HG02678 (cell line): ENCODE measurements at regions not wholly inside any gene's neighbourhood (a gene's known extent, or its start where the extent isn't known, plus 50 kb on each side); places are given as distances from the start of the nearest gene placed in this dataset.

Experiments
- ATAC-seq: cut with Tn5 transposase; IDR thresholded peaks from one replicate; pipeline ENCODE4 v1.9.1; 2021; ENCODE audit warnings: mild to moderate bottlenecking, moderate library complexity; ENCODE audit not compliant: unreplicated experiment

DNA sequence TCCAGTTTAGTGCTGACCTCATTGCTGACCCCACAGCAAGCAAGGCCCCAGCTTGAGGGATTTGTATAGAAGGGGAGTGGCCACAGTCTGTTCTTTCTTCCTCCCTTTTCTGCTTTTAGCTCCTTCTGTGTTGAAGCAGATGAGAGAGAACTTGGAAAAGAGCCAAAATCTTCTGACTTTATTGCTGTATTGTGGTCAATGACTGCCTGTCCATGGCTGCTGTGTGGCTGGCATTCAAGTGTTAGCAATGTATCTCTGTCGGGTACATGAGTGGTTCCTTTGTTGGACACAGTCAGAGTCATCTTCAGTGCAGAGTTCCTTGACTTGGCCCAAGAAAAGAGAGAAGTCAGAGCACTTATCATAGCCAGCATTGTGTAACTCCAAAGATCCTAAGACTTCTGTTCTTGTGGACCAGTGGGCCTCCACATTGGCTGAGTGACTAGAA is 154.1 kb downstream of the LRRC70 start:
- ATAC-seq, result no peak

DNA sequence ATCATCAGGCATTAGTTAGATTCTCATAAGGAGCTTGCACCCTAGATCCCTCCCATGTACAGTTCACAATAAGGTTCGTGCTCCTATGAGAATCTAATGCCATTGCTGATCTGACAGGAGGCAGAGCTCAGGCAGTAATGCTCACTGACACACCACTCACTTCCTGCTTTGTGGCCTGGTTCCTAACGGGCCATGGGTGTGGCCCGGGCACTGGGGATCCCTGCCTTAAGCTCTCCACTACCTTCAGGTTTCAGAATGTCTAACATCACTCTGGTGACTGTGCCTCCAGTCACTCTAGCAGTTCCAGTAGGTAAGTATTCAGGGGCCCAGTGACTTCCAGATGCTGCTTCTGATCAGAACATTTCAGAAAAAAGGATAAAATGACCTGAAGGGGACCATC is 152.4 kb downstream of the LRRC70 start:
- no peak for ATAC-seq

DNA sequence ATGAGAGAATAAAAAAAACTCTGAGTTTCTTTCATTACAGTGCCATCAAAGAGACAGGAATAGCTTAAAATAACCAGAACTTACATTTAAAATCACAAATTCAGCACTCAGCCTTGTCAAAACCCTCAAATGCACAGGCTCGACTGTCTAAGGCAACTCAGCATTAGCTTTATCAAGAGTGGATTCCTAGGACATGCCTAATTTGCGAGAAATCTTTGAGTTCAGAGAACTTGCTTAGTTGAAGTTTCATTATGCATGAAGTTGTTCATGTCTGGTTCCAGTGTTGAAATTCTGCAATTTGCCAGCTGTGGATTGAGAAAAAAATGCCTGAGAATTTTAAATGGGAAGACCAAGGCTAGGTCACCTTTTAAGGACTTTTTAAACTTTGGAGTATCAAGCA is 151.1 kb downstream of the LRRC70 start:
- no peak for ATAC-seq

DNA sequence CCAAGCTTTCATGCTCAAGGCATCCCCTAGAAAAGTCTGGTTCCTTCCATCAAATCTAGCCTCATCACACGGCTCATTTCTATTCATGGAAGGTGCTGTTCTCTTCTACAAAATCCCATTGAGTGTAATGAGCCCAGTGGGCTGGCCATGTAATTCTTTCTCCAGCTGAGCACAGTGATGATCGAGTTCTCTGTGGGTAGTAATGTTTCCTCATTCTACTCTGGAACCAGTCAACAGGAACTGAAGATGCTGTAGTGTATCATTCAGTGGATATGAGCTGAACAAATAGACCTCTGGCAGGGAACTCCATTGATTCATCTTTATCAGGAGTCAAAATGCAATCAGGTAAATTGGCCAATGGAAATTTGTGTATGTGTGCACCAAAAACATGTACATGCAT is 149.2 kb downstream of the LRRC70 start:
- no peak for ATAC-seq

DNA sequence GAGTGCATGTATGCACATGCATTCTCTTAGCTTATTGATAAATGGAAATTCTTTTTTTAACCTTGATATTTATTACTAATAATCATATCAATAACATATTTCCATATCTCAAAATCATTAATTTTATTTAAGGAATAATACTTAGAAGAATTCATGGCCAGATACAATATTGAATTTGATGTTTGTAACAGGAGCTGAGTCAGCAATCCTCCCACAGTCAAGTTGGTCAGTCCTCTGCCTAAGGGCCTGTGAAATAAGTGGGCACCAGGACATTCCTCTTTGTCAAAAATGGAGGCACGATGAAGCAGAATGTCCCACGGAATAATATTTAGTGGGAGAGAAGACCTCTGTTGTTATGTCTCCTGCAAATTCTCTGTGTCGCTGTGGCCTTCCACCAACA is 148.6 kb downstream of the LRRC70 start:
- no peak for ATAC-seq

DNA sequence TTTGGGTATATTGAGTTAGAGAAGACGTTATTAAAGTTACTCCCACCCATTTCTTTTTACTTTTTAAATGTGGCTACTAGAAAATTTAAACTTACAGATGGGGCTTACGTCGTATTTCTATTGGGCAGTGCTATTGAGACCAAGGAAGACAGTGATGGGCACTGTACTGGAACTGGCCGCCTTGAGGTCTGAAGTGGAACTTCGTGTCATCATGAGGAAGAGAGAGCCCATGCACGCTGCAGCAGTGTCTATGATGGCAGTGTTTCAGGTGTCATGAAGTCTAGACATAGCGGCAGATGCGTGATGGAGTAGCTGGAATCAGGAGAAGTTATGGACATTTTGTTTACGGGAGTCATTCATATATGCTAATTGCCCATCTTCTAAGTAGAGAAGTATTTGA is 143.7 kb downstream of the LRRC70 start:
- no peak for ATAC-seq

DNA sequence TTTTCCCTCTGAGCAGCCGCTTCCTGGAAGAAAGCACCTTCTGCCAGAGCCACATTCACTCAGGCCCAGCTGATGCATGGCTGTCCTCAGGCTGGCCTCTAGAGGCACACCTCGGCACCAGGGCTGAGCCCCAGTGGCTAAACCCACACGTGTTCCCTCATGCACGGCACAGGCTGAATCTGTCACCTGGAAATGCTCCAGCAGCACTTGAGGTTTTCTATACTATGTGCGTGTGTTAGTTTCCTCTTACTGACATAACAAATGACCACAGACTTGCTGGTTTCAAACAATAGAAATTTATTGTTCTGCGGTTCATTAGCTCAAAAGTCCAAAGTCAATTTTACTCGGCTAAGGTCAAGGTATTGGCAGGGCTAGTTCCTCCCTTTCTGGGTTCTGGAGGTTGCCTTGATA is 141.4 kb downstream of the LRRC70 start:
- peak; percentile 99 for ATAC-seq

DNA sequence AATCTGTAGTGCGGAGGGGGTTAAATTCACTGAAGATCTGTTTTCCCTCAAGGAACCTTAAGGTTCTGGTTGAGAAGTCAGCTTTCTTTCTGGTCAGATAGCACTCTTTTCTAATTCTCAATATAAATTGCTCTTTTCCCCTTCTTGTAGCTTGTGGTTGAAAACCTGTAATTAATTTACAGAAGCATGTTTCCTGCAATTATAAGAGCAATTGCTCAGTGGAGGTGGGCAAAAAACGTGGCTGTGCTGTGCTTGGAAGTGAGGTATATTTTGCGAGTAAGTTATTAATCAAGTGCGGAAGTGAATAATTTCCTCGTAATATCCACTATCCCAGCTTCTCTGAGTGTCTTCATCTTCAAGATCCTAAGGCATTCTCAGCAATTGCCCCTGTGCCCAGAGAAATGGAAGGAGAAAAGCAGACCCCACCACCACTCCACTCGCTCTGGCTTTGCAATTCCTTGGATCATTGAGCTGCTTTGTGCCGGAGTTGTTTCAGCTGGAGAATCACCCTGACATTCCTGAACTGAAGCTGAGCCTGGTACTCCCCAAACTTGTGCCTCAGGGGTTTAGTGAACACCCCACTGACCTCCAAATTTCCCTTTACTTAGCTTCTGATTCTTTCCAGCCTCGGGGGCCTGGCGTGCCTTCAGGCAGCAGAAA is 140.6 kb downstream of the LRRC70 start:
- no peak for ATAC-seq

DNA sequence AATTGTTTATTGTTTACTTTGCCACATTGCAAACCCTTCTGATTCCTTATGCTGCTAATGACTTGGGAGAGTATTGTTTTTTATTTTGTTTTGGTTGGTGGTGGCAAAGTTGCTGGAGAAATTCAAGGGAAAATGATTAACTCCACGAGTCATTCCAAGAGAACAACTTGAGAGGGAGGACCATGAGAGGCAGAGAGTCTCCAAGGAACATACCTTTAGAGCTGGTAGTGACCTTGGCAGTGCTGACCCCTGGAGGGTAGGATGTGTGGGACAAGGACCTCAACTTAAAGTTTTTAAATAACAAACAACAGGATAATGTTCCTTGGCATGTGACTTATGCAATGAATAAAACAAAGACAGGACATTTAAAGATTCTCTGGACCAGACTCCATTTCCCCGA is 139.7 kb downstream of the LRRC70 start:
- no peak for ATAC-seq

DNA sequence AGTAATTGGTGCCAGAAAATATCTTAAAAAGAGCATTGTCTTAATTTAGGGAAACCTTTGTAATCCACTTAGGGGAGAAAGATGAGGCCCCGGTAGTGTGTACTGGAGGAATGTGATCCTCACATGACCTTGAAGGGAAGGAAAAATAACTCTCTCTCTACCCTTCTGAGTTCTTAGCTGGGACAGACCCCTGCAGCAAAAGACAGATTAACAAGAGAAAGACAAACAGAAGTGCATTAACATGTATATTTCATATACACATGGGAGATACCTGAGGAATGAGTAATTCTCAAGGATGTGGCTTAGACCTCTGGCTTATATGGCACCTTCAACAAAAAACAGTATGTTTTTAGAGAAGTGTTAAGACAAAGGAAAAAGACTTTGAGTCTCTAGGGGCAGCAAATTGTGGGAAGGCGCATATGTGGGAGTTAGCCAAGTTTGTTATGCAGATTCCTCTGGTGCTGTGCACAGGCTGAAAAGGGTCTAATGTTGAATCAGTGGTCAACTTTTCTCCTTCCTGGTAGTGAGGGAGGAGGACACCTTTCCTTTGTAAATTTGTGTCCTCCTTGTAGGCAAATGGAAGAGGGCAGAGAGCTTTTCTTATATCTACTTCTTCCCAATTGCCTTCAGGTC is 138.8 kb downstream of the LRRC70 start:
- ATAC-seq, result no peak

DNA sequence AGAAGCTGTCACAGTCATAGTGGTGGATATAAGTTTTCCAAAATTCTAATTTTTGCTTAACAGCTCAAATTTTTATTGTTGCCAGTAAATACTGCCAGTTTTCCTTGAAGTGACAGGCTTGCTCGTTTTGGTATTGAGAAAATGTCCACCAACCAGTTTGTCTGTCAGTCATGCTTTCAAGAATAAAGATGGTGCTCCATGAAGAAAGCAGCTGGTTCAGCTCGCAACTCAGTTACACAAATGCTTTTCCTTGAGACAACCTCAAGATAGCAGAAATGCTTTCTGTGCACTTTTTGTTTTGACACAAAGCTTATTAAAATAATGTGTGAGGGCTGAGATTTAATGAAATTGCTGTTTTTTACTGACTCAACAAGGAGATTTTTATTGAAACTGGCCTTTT is 135.7 kb downstream of the LRRC70 start:
- ATAC-seq, result no peak

DNA sequence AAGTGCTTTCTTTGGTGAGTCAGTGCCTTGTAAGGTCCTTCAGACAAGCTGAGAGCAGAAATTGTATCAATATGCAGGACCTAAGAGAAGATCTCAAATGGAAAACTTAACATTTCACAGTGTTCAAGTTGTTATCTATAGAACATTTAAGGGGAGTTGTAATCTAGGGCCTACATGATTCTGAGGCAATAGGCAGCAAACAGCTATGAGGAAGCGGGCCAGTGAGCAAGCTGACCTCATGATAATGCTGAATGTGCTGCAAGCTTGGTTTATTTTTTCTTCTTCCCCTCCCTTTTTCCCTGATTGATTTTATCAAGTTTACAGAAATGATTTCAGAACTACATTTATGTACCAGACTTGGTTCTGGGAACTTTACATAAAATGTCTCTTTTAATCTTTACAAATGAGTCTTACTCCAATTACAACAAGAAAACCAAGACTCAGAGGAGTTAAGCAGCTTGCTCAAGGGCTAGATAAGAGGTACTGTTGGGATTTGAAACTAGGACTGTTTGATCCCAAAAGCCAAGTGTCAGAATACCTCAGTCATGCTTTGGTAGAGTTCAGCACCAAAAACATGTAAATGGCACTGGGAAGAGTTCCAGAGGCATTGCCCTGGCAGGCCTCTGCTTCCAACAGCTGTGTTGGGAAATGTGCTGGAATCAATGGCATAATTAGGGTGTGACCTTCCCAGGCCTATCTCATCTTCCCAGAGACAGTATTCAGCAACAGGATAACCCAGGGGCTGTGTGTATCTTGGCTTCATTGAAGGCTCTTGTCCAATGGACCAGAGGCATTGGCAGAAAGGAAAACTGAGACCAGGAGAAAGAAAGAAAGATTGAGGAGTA is 130.1 kb downstream of the LRRC70 start:
- ATAC-seq, result no peak

DNA sequence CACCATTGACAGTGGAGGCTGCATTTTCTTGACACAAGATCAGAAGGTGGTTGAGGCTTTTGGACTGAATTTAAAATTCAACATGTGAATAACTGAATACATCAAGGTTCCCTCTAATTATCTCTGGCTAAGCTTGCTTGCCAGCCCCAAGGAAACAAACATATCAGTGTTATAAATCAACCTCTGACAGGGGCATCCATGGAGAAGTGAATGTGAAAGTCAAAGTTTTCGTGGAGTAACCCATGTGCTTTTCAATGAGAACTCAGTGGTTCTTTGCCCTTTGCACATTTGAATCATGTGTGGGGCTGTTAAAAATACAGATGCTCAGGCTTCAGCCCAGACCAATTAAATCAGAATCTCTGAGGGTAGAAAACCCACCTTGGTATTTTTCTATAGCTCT is 128.9 kb downstream of the LRRC70 start:
- ATAC-seq, result no peak

DNA sequence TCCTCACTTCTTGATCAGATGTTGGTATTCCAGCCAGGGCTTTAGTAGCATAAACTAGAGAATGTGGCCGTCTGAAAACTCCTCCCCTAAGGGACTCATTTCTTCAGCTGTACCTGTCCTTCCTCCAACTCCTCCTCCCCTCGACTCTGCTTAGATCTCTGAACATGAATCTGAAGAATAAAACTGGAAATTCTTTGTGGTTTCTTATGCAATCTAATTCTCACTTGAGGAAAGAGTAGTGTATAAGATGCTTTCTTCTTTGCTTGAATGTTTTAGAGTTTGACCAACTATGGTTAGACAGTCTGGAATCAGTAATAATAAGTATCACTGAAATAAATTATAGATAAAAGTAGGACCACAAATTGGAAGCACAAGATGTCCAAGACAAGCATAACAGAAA is 128.5 kb downstream of the LRRC70 start:
- ATAC-seq, result no peak

DNA sequence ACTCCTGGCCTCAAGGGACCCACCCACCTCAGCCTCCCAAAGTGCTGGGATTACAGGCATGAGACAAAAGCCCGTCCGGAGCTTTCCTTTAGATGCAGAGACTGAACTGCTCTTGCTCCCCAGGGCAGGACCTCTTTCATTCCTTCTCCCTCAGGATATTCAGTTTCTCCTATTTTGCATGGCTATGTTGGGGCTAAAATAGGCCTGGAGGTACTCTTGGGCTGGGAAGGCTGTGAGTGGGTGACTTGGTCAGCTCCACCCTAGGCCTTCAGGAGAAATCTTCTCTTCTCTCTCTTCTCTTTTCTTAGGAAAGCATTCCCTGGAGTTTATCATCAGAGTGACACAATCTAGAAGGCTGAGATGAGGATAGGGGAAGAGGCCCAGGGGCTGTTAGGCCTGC is 126.4 kb downstream of the LRRC70 start:
- ATAC-seq, result no peak

DNA sequence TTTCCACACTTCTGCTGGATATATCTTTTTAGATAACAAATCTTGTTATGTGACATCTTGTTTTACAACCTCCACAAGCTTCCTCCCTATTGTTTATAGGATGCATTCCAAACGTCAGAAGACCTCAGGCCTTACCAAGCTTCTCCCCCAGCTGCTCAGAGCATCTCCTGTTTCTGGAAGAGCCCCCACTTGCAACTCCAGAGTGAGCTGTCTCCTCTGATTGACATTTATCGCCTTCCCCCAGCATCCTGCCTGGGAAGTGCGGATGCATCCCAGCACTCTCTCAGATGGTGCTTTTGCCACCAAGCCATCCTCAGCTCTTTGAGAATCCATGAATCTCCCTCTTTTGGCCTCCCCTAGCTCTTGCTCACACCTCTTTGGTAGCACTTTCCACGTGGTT is 123.5 kb downstream of the LRRC70 start:
- no peak for ATAC-seq

DNA sequence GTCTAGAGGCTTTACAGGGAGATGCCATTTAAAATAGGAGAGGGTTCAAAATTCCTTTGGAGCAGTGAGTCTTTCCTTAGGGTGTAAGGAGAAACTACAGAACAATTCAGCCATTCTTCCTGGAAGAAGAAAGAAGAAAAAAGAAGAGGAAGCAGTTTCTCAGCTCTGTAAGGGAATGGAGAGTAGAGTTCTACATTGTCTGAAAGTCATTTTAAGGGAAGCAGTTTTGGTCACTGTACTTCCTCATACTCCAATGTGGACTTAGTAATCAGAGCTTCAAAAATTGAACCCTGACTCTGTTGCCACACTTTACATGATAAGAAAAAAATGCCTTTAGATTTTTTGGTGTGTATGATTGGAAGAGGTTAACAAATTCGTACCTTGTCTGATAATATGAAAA is 122.4 kb downstream of the LRRC70 start:
- no peak for ATAC-seq

DNA sequence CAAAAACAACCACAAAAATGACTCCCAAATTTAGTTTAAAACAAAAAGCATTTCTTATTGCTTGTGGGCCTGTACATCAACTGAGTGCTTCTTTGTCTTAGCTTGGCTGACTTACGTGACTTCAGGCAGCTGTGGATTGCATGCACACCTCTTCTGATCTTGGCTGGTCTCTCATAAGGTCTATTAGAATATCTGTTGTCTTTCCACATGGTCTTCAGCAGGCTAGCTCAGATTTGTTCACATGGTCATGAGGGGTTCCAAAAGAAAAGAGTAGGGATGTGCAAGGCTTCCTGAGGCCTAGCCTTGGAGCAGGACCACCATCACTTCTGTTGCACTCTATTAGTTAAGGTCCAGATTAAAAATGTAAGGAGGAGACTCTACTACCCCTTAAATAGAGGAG is 120.1 kb downstream of the LRRC70 start:
- no peak for ATAC-seq

DNA sequence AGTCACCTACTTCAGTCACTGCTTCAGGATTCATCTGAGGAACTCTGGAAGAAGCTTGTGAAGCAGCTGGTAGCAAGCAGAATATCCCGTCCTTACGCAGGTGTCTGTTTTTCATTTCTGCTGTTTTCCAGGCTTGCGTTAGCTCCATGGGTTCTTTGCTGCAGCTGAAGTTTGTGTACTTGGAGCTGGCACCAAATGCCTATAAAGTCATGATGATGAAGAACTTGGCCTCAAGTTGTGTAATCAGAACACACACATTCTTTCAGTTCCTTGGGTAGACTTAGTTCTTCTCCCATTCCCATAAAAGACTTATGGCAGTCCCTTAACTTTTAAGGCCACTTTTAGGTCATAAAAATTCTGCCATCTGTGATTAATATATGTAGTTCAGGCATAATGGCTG is 116.7 kb downstream of the LRRC70 start:
- ATAC-seq, result no peak

DNA sequence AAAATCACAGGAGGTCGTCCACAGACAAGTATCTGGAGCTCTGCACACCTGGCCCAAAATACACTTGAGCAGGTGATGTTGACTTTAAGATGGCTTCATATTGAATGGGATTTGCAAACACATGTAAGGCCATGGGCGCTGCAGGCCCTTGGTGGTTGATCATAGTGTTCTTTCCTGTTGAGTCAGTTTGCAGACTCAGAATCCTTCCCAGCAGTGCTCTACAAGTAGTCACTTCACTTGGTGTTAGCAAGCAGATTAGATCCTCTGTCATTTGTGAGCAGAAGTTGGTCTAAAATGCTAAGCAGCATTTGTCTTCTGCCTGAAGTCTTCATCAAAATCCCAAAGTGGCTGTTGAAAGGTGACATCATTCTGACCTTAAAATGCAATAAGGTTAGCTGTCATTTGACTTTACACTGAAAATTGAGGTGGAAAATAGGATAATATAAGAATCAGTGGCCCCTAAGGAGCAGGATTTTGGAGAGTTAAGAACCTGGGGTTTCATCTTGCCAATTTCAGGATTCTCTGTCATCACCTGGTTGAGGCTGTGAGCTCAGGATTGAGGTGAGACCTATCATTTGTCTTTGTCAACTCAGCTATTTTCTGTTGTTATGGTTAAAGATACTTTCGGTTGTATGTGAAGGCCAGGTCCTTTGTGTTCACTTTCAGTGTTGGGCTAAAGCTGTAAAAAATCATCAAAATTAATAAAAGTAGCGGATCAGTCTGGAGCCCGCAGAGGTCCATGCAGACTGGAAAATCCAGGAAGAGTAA is 114.5 kb downstream of the LRRC70 start:
- no peak for ATAC-seq

DNA sequence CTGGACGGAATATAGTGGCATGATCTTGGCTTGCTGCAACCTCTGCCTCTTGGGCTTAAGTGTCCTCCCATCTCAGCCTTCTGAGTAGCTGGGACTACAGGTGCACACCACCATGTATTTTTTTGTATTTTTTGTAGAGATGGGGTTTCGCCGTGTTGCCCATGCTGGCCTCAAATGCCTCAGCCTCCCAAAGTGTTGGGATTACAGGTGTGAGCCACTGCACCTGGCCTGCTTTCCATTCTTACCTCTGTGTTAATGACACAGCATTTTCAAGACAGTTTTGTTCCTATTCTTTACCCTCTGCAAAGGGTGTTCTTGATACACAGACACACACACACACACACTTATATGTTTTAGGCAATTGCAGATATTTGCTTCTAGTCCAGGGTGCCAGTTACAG is 113.3 kb downstream of the LRRC70 start:
- no peak for ATAC-seq
